ENCODE measurements at regions not wholly inside any gene's neighbourhood (a gene's known extent, or its start where the extent isn't known, plus 50 kb on each side); places are given as distances from the start of the nearest gene placed in this dataset.

DNA sequence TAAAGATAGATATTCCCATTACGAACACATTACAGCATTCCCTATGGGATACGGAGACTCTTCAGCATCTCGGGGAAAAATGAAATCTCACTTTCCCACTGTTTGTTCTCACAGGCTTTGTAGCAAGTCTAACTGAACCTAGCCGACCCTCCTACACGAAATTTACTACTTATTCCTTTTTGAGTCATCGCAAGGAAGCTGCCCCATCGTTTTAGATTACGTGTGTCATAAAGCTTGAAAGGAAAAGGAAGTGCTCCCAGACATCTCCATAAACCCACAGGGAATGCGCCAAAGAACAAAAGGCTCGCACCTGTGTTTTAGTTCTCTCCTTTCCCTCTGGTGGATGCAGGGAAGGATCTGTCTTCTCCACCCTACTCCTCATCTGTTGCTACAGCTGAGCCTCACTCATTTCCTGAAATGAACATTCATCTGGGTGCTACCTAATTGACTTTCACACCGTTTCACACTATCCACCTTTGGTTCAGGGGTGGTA is 76.2 kb upstream of the STK39 start:
- no peaks in the 10 kb centered on the region for H3K79me2 ChIP-seq (ENCODE audit: control insufficient read depth, insufficient read depth, low read length)
- no peak overlapping the region for H3K4me3 ChIP-seq
- ChIA-PET POLR2A (interaction anchor here (0.7 to 1.0 kb wide), 2 partner anchors 118 to 384 kb away, joined by 3 read pairs; no protein-coding TSS in a partner anchor), CTCF (ENCODE audit: low intra/inter-chr PET ratio) (no interaction called here)
- WGBS (ENCODE audit: insufficient coverage, low coverage, missing lambda C conversion rate) = under 1% methylated on average over 11 of the region's 11 CpGs
- no peak overlapping the region for H3K4me2 ChIP-seq (ENCODE audit: insufficient read depth, low read length)
- H3K27ac ChIP-seq (ENCODE audit: extremely low read depth, low read depth, low read length) = no peak overlapping the region
- in situ Hi-C loops (cut with MboI) = no loop called here
- intact Hi-C loops (cut with micrococcal nuclease) = no loop called here
- H3K4me1 ChIP-seq (replicated peaks in 1 of 2; ENCODE audit: control insufficient read depth in 2 of 2, insufficient read depth in 2 of 2, low read length in 2 of 2) = no peaks in the 10 kb centered on the region
- no peaks in the 10 kb centered on the region for H3K36me3 ChIP-seq (ENCODE audit: control insufficient read depth, insufficient read depth, low read length)
- ATAC-seq = no peak
- no peaks in the 10 kb centered on the region for H3K9me3 ChIP-seq (replicated peaks; ENCODE audit: control insufficient read depth, insufficient read depth, low read depth, low read length)
- no peak for DNase-seq (ENCODE audit: extremely low read depth in 1 of 4, low spot score in 3 of 4)
- H2AFZ ChIP-seq (ENCODE audit: low read depth, low read length) = no peak overlapping the region
- no TSS peak for BruUV-seq (replicated peaks)
- no peak for FAIRE-seq
- H3K9ac ChIP-seq (ENCODE audit: insufficient read depth in 1 of 2, low read depth in 2 of 2, low read length in 2 of 2) = no peak overlapping the region
- peaks cover 2 to 5% of the 10 kb centered on the region in 2 experiments; a peak in 4 of 5 replicates for H3K27me3 ChIP-seq (ENCODE audit: control insufficient read depth in 2 of 2, insufficient read depth in 2 of 2, low read length in 2 of 2)
- H3K9me1 ChIP-seq (ENCODE audit: control insufficient read depth, insufficient read depth, low read length) = no peaks in the 10 kb centered on the region
- TF ChIP-seq, protein P1, sequence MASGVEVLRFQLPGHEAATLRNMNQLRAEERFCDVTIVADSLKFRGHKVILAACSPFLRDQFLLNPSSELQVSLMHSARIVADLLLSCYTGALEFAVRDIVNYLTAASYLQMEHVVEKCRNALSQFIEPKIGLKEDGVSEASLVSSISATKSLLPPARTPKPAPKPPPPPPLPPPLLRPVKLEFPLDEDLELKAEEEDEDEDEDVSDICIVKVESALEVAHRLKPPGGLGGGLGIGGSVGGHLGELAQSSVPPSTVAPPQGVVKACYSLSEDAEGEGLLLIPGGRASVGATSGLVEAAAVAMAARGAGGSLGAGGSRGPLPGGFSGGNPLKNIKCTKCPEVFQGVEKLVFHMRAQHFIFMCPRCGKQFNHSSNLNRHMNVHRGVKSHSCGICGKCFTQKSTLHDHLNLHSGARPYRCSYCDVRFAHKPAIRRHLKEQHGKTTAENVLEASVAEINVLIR (CRISPR knock-in tag; IDR thresholded peaks at IDR 0.05) = no peak
- TF ChIP-seq, protein P2, sequence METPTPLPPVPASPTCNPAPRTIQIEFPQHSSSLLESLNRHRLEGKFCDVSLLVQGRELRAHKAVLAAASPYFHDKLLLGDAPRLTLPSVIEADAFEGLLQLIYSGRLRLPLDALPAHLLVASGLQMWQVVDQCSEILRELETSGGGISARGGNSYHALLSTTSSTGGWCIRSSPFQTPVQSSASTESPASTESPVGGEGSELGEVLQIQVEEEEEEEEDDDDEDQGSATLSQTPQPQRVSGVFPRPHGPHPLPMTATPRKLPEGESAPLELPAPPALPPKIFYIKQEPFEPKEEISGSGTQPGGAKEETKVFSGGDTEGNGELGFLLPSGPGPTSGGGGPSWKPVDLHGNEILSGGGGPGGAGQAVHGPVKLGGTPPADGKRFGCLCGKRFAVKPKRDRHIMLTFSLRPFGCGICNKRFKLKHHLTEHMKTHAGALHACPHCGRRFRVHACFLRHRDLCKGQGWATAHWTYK (CRISPR knock-in tag; IDR thresholded peaks at IDR 0.05) = no peak
- TF ChIP-seq ARID2 (IDR thresholded peaks at IDR 0.05) (no peak), DACH1 (IDR thresholded peaks at IDR 0.05; ENCODE audit: partially characterized antibody) (no peak), NKRF (IDR thresholded peaks at IDR 0.05; ENCODE audit: borderline replicate concordance) (no peak), ZNF282 (CRISPR knock-in tag; IDR thresholded peaks at IDR 0.05) (no peak), BCOR (IDR thresholded peaks at IDR 0.05) (no peak), ZNF253 (CRISPR knock-in tag; conservative IDR thresholded peaks at IDR 0.05) (no peak), GTF2E2 (tag; IDR thresholded peaks at IDR 0.05) (no peak), KHSRP (IDR thresholded peaks at IDR 0.05) (no peak), FOXA3 (CRISPR knock-in tag; conservative IDR thresholded peaks at IDR 0.05 in 1 of 2, IDR thresholded peaks at IDR 0.05 in 1 of 2) (no peak)
- H4K20me1 ChIP-seq (replicated peaks; ENCODE audit: control insufficient read depth, insufficient read depth, low read length) = no peaks in the 10 kb centered on the region

All from K562 (cell line).